NCI-H1105 treated with DMSO at 0.1 percent for 48 hours (cell line): ENCODE measurements at regions not wholly inside any gene's neighbourhood (a gene's known extent, or its start where the extent isn't known, plus 50 kb on each side); places are given as distances from the start of the nearest gene placed in this dataset.
"Not testable (repeated sequence)": the region's sequence is repeated elsewhere in the genome, so short reads cannot be mapped to it uniquely, and the experiment has no call there.

Source experiments
- DNase-seq: peaks from one replicate; lab custom pipeline; 2025; lab: John Stamatoyannopoulos, UW

DNA sequence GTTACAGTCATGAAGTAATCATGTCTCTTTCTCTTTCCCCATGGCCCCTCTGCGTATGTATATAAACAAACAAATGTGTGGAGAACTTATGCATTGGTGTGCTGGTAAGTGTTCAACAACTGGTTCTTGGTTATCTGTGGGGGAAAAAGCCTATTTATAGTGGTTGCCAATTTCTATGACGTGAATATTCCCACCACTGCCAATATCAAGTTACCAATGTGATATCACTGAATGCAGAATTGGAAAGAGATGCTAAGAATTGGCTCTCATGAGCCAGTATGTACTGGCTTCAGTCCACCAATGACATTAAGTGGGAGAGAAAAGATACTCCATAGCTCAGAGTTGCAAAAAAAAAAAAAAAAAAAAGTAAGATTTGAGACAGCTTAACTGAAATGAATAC lies 399.7 kb downstream of the REEP3 start:
- no peak for DNase-seq

DNA sequence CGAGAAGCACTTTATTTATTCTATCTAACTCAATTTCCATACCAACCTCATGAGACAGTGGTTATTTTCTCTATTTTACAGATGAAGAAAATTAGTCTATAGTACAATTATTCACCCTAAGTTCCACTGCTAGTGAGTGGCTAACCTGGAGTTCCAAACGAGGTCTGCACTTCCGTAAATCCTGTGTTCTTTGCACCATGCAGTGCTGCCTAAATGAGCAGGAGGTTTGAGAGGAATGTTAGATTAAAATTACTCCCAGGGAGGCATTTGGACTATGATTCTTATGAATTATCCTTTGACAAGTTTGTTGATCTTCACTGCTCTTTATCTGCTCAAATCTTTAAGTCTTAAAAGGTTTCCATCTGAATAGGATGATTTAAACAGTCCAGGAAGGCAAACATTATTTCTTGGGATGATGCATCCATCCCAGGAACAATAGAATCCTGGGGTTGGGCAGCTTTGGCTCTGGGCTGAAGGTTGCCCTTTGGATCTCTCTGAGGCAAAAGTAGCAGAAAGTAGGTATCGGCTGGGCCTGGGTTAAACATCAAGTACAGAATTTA lies 400.8 kb downstream of the REEP3 start:
- no peak for DNase-seq

DNA sequence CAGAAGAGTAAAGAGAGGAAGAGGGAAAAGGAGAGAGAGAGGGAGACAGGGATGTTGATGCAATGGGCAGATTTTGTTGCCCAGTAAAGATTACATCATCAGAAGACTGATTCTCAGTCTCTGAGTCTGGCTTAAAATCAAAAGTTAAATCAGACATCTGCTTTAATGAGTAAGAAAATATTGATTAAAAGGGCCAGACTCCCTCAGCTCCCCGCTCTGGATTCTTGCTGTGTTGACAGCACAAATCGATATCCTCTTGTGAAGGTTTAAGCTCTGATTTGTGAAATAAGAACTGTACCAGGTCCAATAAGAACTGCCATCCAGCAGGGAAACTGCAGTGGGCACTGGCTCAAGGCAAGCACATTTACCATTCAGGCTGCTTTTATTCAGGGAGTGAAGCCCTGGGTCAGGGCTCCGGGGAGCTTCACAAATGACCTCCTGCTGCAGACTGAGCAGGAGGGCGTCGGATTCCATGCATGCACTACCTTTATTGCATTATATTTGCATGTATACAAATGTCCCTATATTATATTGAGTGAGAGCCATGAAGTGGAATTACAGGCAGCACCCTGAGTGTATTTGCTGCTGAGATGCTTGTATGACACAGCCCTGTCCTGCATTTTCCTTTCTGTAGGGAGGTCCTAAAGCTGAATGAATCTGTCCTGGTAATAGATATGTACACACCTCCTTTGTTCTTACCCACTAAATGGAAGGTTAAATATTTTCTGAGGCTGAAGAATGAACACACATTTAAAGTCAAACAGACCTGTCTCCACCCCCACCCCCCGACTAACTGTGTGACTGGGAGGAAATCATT lies 401.5 kb downstream of the REEP3 start:
- DNase-seq = no peak

DNA sequence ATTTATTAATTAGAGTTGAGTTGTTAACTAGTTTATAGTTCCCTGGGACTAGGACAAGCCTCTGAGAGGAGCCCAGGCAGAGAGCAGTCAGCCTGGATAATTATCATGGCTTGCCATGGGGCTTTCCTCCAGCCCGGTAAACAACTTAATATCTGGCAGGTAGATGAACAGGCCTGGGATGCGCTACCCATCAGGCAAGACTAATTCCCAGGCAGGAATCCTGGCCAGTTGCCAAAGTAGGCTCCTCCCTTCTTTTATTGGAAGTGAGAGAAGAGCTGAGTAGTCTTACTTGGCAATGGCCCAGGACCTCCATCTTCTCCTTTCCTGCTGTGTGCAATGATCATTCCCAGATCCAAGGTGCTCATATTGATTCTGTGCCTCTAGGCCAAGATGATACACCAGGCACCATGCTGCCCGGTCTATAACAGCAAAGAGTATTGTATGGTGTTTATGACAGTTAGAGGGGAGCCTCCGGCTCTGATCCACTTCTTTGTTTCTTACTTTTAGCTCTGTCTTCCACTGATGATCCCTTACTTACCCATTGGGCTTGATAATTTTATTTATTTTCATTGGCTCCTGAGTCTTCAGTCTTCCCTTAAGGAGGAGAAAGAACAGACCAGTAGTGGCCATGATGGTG lies 408.7 kb downstream of the REEP3 start:
- peak; percentile 74 for DNase-seq

DNA sequence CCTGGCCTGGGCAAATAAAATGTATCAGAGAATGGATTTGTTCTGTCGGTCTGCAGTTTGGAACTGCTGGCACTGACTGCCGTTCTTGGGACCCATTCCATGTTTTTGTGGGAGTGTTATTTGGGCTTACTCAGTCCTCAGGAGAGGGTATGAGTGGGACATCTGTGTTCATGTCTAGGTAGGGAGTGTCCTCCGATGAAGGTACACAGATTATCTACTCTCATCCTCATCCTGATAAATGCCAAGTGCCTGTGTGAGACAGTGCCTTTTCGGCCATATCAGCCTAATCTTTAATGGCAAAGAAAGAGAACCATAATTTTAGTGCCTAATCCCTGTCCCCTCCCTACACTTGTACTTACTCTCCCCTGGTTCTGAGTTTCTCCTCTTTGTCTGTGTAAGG lies 409.4 kb downstream of the REEP3 start:
- no peak for DNase-seq

DNA sequence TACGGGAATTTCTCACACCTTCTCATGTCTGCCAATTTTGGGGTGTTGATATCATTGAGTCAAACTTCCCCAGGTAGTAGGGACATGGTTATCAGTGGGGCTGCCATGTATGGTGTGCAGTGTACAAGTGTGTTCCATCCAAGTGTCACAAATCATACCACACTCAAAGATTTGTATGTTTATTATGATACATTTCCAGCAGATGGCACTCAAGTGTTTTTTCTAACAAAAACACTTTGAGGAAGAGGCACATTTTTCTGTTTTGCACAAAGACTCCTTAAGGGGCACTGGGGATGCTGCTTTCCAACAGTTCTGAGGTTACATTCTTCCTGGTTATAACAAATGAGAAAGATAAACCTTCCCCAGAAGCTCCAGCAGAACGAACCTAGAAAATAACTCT lies 414.5 kb downstream of the REEP3 start:
- peak; percentile 1 for DNase-seq

DNA sequence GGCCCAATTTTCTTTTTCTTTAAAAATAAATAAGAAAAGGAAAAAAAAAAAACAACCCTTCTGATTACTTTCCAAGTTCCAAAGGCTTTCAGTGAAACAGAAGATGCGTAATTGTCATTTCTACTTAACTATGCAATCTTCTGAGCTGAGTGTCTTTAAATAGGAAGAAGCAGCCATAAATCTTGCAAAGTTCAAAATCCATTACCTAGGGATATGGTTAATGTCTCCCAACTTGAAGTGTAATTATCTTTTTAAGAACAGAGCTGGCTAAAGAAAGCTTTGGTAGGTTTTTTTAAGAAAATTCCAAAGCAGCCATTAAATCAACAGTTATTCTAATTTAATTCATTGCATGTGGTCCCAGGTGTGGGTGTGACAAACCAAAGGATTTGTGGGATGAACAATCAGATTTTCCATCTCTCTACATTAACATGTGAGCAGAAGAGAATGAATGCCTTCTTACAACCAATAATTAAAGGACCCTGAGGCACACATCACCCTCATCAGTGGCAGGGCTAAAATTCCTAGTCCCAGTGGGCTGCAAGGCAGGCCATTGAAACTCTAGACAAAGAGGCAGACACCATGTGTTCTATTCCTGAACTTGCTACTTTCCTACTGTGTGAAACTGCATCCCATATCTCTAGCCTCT lies 419.2 kb downstream of the REEP3 start:
- no peak for DNase-seq

DNA sequence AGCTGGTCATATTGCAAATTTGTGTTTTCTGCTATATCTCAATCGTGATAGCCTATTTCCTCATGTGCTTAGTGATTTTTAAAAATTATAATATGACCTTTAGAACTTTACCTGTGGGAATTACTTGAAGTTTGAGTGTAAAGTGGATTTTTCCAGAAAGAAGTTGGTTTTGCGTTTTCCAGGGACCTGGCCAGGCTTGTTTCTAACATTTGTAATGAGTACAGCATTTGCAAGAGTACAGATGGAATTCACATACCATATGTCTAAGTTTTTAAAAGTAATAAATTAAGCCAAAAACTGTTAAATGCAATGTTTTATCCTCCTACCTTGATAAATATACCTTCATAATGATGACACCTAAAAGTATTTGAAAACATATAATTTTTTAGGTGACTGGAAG lies 443.2 kb downstream of the REEP3 start:
- DNase-seq = no peak

DNA sequence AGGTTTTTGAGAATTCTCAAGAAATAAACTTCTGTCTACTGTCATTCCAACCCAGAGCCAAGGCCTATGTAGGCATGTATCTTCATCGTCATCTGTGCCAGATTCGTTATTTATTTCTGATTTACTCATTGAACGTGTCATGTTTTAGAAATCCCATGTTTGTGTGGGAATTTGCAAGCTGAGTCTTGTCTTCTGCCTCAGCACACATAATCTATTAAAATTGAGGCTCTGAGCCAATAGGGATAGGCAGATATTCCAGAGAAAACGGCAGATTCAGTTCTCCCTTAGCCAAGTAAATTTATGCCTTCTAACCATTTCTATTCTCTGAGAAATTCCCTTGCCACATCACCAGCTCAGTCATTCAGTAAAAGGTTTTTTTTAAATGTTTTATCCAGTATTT lies 444.6 kb downstream of the REEP3 start:
- no peak for DNase-seq

DNA sequence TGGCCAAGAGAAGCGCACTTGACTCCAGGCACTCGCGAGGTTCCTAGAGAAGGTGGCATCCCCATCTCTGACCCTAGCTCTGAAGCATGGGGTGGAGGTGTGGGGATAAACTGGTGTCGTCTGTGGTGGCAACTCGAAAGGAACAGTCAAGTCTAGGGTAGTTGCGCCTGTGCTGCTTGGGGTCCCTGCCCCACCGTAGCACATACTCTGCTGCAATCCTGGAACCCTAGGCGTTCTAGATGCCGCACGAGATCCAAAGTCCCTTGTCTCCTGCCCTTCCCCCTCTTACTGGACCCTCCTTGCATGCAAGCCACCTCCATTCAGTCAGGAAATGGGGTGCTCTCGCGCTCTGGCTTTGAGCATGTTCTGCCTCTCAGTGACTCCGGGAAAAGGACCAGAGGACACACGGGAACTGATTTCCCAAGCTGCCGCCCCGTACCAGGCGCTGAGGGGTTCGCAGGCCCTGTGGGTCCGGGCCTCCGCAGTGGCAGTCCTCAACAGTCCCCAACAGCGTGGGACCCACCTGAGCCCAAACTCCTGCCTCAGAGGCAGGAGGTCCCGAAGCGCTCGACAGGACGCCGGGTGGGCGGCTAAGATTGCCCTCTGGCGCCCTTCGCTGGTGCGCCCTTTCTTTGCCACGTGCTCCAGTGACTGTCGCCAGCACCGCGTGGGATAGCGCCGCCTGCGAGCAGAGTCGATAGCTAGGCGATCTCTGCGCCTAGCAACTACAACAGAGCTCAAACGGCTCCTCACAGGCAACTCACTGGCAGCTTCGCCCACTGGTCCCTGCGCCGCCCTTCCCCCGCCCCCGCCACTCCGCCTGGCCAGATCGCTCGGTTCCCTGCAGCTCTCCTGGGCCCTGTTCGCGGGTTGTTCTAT lies 452.0 kb downstream of the REEP3 start:
- DNase-seq = no peak

DNA sequence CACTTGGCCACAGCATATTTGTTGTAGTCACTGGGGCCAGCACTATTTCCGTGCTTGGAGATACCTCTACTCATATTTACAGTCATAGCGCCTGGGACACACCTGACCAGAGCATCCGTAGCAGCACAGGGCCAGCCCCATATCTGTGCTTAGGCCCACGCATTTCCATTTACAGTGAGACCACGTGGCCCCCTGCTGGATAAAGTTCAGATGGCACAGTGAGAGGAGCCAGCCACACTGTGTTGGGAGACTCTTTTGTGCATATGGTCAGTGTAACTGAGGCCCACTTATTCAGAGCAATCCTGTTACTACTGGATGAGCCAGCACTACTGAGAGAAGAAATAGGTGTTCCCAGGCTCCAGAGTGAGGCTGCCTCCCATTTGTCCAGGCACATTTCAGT lies 455.3 kb downstream of the REEP3 start:
- DNase-seq = peak; percentile 1

DNA sequence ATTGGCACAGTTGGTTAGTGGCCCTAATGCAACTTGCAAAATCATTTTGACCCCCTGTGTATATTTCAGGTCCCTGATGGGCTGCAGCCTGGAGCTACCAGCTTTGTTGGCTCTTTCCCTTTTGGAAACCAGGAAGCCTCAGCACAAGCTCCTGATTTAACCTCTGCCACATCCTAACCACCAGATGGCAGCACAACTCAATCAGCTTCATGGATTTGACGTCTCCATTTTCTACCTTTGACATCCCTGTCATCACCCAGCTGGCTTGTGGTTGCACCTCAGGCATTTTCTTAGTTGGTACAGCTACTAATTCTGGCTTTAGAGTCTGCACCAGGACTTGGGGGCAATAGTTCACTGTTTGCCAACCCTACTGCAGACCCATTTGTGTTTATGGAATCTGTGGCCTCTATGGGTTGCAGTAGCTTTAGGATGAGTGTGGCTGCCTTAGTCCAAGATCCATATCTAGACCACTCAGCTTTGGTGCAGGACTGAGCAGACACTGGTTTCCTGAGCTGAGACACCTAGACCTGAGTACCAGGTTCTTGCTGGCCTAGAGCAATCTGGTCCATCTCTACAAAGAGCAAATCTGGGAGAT lies 456.2 kb downstream of the REEP3 start:
- peak; percentile 14 for DNase-seq

DNA sequence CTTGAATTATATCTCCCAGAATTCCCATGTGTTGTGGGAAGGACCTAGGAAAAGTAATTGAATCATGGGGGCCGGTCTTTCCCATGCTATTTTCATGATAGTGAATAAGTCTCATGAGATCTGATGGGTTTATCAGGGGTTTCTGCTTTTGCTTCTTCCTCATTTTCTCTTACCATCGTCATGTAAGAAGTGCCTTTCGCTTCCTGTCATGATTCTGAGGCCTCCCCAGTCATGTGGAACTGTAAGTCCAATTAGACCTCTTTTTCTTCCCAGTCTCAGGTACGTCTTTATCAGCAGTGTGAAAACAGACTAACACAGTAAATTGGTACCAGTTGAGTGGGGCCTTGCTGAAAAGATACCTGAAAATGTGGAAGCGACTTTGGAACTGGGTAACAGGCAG lies 459.7 kb downstream of the REEP3 start:
- DNase-seq = not testable (repeated sequence)

DNA sequence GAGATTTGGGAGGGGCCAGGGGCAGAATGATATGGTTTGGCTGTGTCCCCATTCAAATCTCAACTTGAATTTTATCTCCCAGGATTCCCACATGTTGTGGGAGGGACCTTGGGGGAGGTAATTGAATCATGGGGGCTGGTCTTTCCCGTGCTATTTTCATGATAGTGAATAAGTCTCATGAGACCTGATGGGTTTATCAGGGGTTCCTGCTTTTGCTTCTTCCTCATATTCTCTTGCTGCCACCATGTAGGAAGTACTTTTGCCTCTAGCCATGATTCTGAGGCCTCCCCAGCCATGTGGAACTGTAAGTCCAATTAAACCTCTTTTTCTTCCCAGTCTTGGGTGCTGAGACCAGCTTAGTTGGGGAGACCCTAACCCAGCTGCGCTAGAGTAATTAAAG lies 462.9 kb downstream of the REEP3 start:
- DNase-seq = not testable (repeated sequence)

DNA sequence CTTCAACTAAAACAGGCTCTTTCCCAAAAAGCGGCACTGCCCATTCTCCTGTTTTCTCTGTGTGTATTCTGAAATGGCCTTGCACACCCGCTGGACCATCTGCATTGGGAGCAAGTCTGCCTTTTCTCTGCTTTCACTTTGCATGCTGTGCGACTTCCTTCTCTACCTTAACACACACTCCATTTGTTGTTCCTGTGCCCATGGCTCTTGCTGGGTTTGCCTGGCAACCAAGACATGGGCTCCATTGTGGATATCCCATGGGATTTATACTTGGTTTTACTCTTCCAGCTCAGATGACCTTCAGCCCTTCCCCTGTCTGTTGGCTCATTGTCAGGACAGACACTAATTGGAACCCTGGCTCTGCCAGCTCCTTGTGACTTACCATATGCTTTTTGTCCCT lies 465.3 kb downstream of the REEP3 start:
- DNase-seq = no peak

DNA sequence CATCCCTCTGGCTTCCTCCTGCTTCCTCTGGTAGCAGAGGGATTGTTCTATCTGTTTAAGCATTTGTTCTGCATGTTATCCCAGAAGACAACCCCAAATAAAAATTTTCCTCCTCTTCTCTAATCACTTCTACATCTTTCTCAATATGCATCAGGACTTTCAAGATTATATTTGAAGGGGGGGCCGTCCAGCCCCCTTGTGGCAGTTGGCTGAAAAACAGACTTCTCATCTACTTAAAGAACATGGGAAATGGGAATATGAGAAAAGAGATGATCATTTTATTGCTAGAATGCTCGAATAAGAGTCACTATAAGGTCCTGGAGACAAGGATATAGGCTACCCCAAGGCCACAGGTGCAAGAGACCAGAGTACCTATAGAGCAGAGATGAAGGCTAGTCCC lies 466.0 kb downstream of the REEP3 start:
- DNase-seq = no peak

DNA sequence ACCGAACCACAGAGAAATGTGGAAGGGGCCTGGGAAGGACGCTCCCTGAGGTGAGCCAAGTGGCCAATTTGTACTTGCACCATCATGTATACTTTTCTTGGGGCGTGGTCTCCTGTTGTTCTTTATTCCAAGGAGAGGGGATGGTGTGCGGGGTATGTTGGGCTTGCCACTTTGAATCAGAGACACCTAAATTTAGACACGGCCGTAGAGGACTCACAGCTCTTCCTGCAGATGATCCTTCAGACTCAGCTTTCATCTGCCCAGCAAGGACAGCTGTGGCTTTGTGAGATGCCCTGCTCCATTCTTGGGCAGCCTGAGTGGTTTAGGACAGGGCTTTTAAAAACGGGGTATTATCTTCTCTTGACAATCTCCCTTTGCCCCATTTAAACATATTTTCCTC lies 473.2 kb downstream of the REEP3 start:
- DNase-seq = no peak

DNA sequence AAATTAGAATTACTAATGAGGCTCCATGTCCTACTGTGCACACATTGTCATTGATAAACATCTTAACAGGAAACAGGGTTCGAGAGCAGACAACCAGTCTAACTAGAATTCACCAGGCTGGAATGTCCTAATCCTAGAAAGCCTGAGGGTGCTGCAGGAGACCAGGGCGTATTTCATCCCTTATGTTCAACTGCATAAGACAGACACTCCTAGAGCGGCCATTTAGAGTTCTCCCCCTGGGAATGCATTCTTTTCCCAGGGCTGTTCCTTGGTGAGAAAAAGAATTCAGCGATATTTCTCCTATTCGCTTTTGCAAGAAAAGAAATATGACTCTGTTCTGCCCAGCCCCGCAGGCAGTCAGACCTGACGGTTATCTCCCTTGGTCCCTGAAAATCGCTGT lies 486.0 kb downstream of the REEP3 start:
- no peak for DNase-seq

DNA sequence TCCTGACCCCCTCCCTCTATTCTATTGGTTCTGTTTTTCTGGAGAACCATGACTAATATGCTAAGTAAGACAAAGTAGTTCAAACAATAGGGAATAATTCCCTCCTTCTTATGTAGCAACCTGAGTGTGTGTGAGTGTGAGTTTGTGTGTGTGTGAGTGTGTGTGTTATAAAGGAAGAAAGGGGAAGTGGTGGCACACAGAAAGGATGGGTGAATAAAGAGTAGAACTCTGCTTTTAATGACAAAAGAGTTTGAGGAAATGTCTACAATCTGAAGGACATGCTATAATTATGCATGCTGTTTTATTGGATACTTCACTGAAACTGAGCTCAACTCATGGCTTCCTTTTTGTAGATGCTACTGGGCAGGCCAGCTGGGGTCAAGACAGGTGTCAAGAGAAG lies 489.5 kb downstream of the REEP3 start:
- no peak for DNase-seq

DNA sequence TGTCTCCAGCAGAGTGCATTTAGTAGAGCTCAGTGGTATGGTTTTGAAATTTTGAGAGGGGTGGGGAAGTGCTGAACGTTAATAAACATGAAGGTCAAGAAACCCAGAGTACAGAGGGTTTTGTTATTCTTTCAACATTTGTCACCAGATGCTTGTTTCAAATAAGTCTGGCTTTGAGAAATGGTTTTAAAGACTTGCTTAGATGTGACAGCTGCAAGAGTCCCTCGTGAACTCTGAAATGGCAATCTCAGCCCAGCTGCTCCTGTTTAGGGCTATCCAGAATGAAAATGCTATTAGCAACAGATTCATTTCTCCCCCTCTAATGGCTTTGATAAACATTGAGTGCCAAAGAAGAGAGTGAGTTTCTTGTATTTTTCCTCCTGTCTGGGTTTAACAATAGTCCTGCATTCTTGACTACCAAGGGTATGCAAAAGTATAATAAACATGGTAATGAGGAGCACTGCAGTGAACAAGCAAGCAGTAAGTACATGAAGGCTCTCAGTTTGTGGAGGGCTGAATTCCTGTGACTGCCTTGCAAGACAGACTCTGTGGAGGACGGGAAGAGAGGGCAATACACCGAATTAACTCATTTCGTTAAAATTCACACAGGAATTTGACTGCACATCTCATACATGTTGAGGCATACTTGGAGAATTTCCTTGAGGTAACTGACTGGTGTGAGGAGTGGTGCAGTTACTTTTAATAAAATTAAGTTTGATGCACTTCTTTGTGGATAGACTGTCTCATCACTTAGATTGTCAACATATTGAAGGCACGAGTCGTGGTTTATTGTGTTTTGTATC lies 490.9 kb downstream of the REEP3 start:
- DNase-seq = no peak

DNA sequence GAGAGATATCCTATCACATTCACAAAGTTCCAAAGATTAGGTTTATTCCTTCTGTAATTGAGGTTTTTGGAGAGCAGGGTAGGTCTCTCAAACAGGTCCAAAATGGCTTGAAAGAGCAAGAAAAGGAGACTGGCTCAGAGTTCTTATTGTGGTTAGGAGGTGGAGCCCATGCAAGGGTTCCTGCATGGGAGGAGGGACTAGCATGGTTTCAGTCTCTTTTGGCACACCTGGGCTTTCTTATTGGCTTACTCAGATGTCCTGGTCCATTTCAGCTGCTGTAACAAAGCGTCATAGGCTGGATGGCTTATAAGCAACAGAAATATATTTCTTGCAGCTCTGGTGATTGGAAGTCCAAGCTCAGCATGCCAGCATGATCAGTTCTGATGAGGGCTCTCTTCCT lies 493.1 kb downstream of the REEP3 start:
- DNase-seq = no peak
